ENCODE measurements at regions not wholly inside any gene's neighbourhood (a gene's known extent, or its start where the extent isn't known, plus 50 kb on each side); places are given as distances from the start of the nearest gene placed in this dataset.
"Not testable (repeated sequence)": the region's sequence is repeated elsewhere in the genome, so short reads cannot be mapped to it uniquely, and the experiment has no call there.

DNA sequence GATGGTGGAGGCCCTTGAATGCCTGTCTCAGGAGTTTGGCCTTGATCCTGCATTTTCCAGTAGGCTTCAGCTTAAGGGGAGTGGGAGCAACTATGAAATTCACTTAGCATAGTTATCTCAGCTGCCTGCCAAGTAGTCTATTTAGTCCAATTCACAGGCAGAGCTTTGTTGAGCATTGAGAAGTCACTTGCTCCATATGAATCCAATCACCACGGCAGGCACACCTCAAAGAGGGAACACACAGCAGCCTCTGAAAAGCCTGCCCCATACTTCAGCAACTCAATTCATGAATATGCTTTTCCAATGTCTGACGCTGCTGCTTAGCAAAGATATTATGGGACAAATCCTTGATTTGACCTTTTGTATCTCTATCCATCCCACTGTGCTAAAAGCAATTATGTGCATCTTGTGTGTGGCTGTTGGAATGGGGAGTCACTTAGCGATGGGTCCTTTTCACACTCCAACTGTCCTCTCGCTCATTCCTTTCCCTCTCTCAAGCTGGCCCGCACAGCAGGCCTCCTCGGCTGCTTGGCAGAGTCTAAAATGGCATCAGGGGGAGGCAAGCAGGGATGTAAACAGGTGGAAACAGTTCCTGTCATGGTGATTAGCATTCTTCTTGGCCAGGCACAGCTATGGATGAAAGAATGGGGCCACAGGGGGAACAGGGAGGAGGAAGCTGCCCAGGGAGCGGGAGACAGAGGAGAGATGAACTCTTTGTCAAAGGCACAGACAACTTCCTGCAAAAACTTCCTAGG lies 56.0 kb upstream of the LRPPRC start:
- no peak for DNase-seq (ENCODE audit: low read depth)

DNA sequence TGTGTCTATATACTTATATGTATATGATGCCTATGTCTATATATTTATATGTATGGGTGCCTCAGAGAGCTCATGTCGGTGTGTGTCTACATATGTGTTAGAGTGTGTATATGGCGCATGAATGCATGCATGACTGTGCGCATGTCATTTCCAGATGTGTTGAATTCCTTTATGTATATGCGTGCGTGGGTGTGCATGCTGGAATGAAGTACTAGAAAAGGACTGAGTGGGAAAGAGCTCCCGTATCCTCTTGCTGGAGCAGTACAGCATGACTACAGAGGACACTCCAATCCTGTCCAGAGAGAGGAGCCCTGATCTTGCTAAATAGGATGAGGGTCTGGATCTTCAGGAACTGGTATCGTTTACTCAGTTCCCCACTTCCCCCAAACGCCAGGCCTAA lies 56.8 kb upstream of the LRPPRC start:
- no peak for DNase-seq (ENCODE audit: low read depth)

DNA sequence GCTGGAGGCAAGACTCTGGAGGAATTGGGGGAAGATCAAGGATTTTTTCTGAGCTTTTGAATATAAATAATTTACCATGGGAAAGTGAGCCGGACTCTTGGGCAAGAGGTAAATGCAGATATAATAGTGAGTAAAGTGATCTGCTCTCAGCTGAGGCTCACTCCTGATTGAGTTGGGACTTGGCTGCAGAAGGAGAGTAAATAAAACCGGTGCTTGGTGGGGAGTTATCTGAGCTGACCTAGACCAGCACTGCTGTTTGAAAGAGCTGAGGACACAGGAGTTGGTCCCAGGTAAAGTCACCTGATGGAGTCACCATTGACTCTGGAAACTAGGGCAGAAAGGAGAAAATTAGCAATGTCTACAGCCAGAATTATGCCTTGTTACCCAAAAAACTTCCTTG lies 57.3 kb upstream of the LRPPRC start:
- DNase-seq (ENCODE audit: low read depth) = no peak

DNA sequence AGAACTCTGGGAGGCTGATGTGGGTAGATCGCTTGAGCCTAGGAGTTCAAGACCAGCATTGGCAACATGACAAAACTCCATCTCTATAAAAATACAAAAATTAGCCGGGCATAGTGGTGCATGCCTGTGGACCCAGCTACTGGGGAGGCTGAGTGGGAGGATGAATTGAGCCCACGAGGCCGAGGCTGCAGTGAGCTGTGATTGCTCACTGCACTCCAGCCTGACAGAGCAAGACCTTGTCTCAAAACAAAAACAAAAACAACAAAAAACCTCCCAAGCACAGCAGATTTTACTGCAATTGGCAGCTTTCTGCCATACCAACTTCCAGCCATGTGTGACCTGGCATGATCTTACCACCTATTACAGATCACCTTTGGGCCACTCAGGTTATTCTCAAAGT lies 57.7 kb upstream of the LRPPRC start:
- no peak for DNase-seq (ENCODE audit: low read depth)

DNA sequence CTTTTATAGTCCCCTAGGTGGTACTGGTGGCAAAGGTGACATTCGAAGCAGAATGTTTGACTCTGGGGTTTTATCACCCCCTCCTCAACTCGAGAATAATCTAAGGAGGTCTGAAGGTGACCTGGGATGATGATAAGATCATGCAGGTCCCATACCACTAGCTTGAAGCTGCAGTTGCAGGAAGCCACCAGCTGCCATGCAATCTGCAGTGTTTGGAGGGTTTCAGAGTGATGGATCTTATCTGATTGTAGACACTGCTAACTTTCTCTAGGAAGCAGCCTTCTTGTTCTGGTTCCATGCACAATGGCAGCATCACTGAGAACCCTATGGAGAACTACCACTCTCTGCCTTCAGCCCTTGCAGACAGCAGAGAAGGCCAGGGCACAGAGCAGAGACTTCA lies 59.4 kb upstream of the LRPPRC start:
- no peak for DNase-seq (ENCODE audit: low read depth)

DNA sequence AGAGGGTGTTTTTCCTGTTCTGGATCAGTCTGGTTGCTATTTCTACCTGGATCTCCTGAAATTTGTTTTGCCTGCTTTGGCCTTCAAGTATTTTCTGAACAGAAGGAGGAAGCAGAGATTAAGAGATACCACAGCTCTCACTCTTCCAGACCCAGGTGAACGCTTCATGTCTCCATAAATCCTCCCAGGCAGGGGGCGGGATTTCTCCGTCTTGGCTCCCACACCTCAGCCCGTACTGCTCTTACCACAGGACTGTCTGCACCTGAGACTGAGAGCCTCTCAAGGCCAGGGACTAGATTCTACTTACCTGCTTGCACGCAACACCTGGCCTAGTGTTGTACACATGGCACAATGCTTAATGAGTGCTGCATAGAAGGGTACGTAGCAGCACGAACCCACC lies 59.9 kb upstream of the LRPPRC start:
- DNase-seq (ENCODE audit: low read depth) = no peak

DNA sequence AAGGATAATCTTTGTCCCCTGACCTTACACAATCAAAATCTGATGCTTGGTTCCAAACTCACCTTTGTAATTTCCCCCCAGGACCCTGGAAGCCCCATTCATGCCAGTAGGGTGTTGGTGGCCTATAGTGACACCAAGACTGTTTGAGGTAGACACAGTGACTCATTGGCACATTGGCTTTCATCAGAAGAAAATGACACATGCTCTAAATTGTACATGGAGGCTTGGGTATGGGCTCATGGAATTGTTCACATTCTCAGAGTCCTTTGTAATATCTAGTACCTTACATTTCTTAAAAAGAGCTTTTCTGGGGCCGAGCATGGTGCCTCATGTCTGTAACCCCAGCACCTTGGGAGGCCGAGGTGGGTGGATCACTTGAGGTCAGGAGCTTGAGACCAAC lies 61.2 kb upstream of the LRPPRC start:
- no peak for DNase-seq (ENCODE audit: low read depth)

DNA sequence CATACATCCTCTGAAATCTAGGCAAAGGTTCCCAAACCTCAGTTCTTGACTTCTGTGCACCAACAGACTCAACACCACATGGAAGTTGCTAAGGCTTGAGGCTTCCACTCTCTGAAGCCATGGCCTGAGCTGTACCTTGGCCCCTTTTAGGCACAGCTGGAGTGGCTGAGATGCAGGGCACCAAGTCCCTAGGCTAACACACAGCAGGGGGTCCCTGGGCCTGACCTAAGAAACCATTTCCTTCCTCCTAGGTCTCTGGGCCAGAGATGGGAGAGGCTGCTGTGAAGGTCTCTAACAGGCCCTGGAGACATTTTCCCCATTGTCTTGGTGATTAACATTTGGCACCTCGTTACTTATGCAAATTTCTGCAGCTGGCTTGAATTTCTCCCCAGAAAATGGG lies 64.5 kb upstream of the LRPPRC start:
- not testable (repeated sequence) for DNase-seq (ENCODE audit: low read depth)

DNA sequence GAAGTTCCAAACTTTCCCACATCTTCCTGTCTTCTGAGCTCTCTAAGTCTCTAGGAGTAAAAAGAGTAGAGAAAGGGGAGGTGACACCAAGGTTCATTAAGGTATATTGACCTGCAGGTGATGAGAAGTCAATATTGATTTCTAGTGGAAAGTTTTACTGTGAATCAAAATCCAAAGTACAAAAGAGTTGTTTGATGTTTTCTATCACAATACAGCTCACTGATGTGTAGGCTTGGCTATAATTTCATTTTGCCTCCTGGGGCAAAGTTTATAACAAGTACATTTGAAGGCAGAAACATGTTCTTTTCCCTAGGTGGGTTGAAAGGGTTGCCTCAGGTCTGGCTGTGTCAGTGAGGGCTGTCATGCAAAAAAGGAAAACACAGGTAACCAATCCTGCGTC lies 65.2 kb upstream of the LRPPRC start:
- no peak for DNase-seq (ENCODE audit: low read depth)

DNA sequence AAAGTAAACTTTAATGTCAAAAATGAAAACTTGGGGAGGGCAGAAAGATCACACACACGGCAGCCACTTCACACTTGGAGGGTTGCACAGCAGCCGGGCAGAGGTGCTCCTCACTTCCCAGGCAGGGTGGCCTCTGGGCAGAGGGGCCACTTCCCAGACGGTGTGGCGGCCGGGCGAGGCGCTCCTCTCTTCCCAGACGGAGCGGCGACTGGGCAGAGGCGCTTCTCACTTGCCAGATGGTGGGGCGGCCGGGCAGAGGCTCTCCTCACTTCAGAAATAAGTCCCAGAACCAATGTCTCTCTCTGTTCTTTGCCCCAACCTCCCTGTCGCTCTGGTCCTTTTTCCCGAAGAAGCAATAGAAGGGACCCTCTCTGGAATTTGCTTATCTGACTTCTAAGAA lies 65.7 kb upstream of the LRPPRC start:
- DNase-seq (ENCODE audit: low read depth) = no peak

DNA sequence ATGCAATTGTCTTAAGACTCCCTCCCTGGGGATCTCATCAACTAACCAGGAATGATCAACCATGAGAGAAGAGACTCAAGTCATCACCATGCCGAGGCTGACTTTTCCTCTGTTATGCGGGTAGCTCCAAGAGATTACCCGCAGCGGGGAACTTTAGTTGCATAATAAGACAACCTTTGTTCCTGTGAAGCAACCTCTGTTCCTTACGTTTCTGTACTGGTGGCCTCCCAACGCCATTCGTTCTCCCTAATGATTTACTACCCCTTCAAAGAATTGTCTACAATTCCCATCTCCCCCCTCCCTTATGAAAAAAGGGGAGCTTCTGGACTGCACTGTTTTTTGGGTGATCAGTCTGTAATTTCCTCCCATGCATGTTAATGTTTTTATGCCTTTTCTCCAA lies 66.1 kb upstream of the LRPPRC start:
- no peak for DNase-seq (ENCODE audit: low read depth)

DNA sequence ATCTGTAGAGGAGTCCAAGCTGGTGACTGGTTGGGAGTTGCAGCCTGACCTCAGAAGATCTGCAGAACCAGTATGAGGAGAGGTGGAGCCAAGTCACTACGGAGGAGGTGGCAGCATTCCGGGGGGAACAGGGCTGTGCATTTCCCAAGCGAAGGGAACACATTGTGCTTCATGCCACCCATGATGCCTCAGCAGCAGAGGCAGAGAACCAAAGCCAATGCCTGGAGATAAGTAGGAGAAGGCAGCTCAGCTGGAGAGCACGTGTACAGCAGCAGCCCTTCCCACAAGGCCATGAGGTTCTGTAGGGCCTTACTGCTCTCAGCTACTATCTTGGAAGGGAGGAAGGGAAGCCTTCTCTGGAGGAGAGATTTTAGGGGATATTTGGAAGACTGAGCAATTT lies 67.2 kb upstream of the LRPPRC start:
- no peak for DNase-seq (ENCODE audit: low read depth)

DNA sequence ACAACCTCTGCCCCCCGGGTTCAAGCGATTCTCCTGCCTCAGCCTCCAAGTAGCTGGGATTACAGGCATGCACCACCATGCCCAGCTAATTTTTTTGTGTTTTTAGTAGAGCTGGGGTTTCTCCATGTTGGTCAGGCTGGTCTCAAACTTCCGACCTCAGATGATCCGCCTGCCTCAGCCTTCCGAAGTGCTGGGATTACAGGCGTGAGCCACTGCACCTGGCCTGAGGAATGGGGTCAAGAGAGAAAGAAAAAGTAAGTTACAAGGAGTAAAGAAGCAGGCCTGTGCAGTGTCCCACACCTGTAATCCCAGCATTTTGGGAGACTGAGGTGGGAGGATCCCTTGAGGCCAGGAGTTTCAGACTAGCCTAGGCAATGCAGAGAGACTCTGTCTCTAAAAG lies 68.5 kb upstream of the LRPPRC start:
- not testable (repeated sequence) for DNase-seq (ENCODE audit: low read depth)

DNA sequence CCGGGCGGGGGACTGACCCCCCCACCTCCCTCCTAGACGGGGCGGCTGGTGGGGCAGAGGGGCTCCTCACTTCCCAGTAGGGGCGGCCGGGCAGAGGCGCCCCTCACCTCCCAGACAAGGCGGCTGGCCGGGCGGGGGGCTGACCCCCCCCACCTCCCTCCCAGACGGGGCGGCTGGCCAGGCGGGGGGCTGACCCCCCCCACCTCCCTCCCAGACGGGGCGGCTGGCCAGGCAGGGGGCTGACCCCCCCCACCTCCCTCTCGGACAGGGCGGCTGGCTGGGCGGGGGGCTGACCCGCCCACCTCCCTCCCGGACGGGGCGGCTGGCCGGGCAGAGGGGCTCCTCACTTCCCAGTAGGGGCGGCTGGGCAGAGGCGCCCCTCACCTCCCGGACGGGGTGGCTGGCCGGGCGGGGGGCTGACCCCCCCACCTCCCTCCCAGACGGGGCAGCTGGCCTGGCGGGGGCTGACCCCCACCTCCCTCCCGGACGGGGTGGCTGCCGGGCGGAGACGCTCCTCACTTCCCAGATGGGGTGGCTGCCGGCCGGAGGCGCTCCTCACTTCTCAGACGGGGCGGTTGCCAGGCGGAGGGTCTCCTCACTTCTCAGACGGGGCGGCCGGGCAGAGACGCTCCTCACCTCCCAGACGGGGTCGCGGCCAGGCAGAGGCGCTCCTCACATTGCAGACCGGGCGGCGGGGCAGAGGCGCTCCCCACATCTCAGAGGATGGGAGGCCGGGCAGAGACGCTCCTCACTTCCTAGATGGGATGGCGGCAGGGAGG lies 71.4 kb upstream of the LRPPRC start:
- not testable (repeated sequence) for DNase-seq (ENCODE audit: low read depth)

DNA sequence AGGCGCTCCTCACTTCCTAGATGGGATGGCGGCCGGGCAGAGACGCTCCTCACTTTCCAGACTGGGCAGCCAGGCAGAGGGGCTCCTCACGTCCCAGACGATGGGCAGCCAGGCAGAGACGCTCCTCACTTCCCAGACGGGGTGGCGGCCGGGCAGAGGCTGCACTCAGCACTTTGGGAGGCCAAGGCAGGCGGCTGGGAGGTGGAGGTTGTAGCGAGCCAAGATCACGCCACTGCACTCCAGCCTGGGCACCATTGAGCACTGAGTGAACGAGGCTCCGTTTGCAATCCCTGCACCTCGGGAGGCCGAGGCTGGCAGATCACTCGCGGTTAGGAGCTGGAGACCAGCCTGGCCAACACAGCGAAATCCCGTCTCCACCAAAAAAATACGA lies 72.0 kb upstream of the LRPPRC start:
- DNase-seq (ENCODE audit: low read depth) = not testable (repeated sequence)

DNA sequence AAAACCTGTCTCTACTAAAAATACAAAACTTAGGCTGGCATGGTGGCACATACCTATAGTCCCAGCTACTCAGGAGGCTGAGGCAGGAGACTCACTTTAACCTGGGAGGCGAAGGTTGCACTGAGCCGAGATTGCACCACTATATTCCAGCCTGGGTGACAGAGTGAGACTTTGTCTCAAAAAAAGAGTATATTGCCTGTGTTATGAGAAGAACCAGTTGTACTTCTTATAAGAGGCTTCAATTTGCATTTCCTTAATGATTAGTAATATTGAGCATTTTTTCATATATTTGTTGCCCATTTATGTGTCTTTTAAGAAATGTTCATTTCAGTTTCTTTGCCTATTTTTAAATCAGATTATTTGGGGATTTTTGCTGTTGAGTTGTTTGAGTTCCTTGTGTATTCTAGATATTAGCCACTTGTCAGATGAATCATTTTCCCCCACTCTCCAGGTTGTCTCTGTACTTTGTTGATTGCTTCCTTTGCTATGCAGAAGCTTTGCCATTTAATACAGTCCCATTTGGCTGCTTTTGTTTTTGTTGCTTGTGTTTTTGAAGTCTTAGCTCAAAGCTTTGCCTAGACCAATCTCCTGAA lies 75.8 kb upstream of the LRPPRC start:
- DNase-seq (ENCODE audit: low read depth) = no peak

DNA sequence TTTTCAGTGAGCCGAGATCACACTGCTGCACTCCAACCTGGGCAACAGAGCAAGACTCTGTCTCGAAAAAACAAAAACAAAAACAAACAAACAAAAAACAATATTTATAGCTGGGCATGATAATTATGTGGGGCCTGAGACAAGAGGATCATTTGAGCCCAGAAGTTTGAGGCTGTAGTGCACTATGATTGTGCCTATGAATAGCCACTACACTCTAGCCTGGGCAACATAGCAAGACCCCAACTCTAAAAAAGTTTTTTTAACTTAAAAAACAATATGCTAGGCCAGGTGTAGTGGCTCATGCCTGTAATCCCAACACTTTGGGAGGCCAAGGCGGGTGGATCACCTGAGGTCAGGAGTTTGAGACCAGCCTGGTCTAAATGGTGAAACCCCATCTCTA lies 77.9 kb upstream of the LRPPRC start:
- DNase-seq (ENCODE audit: low read depth) = not testable (repeated sequence)

DNA sequence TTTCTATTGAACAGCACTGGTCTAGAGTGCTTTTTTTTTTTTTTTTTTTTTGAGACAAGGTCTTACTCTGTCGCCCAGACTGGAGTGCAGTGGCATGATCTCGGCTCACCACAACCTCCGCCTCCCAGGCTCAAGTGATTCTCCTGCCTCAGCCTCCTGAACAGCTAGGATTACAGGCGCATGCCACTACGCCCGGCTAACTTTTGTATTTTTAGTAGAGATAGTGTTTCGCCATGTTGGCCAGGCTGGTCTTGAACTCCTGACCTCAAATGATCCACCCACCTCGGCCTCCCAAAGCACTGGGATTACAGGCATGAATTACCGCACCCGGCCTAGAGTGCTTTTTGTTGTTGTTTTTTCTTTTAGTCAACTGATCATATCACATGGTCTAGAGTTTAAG lies 79.0 kb upstream of the LRPPRC start:
- not testable (repeated sequence) for DNase-seq (ENCODE audit: low read depth)

DNA sequence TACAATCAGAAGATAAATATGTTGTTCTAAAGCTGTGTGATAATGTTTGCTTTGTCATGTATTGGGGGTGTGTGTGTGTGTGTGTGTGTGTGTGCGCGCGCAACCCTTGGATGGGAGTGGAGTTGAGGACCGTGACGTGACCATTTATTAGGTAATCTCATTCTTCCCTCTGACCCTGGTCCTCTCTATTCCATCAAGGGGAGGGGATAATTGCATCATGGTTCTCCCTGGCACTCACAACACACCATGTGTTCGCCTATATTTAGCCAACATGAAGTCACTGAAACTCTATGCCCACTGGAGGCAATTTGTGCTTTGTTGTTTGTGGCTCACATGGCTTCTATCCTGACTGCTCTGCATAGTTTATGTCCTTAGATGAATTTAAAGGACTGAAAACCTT lies 79.8 kb upstream of the LRPPRC start:
- DNase-seq (ENCODE audit: low read depth) = peak; percentile 77

DNA sequence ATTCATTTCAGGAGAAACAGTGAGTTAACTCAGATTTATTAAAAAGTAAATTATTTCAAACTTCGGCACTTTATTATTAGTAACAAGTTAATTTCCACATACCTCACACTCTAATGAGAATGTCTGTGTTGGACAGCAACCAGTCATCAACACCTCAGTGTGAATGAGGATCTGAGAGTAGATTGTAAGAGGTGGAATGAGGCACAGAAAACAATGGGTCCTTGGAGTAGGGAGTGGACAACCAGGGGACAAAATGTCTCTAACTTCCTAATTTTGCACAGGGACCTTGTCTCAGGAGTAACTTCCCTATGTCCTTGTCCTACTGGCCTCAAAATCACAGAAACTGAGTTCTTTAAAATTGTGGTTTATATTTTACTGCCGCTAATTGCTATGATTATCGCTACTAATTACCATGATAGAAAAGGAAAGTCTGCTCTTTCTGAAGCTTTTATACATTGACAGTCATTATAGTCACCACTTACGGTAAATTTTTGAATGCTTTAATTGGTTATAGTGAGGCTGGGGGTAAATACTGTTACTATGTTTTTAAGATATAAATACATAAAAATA lies 82.2 kb upstream of the LRPPRC start:
- no peak for DNase-seq (ENCODE audit: low read depth)

DNA sequence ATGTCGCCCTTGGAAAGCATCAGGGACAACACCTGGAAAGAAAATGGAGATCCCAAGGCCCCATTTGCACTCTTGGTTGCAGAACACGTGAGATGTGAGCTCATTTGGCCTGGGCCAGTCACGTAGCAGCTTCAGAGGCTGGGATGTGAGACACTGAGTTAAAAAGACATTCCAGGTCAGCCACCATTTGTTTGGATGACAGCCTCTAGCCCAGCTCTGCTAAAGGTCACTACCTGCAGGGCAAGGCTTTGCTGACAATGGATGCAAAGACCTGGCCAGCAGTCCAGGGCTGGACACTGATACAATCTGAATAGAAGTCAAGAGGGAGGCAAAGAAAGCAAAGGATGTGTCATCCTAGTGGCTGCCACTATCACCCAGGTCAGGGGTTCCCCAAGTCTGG lies 83.9 kb upstream of the LRPPRC start:
- DNase-seq (ENCODE audit: low read depth) = no peak

DNA sequence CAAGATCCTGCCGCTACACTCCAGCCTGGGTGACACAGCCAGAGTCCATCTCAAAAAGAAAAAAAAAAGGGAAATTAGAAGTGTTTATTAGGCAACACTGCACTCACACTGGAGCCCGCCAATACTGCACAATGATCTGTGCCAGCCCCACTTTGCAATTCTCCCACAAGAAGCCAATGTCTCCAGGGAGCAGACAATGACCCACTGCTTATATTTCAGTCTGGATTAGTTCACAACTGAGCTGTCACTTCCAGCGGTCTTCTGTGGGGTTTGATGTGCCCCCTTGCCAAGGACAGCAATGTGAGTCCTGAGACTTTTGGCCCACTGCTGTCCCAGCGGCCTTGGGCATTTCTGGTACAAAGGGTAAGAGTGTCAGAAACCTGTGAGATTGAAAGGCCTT lies 85.6 kb upstream of the PPM1B start:
- DNase-seq (ENCODE audit: low read depth) = no peak

DNA sequence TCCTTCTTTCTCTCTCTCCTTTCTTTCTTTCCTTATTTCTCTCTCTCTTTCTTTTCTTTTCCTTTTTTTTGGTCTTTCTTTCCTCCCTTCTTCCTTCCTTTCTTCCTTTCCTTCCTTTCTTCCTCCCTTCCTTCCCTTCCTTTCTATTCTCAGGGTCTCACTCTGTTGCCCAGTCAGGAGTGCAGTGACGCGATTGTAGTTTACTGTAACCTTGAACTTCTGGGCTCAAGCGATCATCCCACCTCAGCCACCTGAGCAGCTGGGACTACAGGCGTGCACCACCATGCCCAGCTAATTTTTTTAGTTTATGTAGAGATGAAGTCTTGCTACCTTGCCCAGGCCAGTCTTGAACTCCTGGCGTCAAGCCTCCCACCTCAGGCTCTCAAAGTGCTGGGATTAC lies 83.8 kb upstream of the PPM1B start:
- DNase-seq (ENCODE audit: low read depth) = no peak

All from LHCN-M2 (cell line).